Keratinocyte (primary cell): ENCODE measurements at regions not wholly inside any gene's neighbourhood (a gene's known extent, or its start where the extent isn't known, plus 50 kb on each side); places are given as distances from the start of the nearest gene placed in this dataset.
A peak's percentile ranks its signal among the peaks of the same experiment; 100 is the strongest.

Source experiments
- DNase-seq: peaks from one replicate; pipeline ENCODE4 v3.0.0-alpha.2; 2011; ENCODE audit warnings: low read depth, missing footprints, low spot score
- FAIRE-seq: peaks from 2 replicates; lab custom pipeline; 2011; peaks lifted over from hg19 to GRCh38; lab: Jason Lieb, UNC
- H2AFZ ChIP-seq: 2 replicates; pipeline ENCODE4 v1.6.0; 2012; ENCODE audit warnings: low read length, control low read depth, inconsistent platforms; ENCODE audit not compliant: control insufficient read depth
- H3K27ac ChIP-seq: 2 replicates; pipeline ENCODE4 v1.5.1; 2011; ENCODE audit warnings: low read length; ENCODE audit not compliant: control insufficient read depth, insufficient read depth
- H3K27me3 ChIP-seq: 3 replicates; pipeline ENCODE4 v1.6.0; 2011; ENCODE audit warnings: low read length; ENCODE audit not compliant: control insufficient read depth, insufficient read depth; ENCODE audit errors: extremely low read depth
- H3K36me3 ChIP-seq, 2 experiments: 2 replicates in 1 of 2; 3 replicates in 1 of 2; pipeline ENCODE4 v1.5.1; 2011; ENCODE audit warnings: low read length in 2 of 2, mild to moderate bottlenecking in 1 of 2; ENCODE audit not compliant: control insufficient read depth in 2 of 2, insufficient read depth in 2 of 2; ENCODE audit errors: extremely low read depth in 1 of 2
- H3K4me1 ChIP-seq: 3 replicates; pipeline ENCODE4 v1.5.1; 2011; ENCODE audit warnings: low read length; ENCODE audit not compliant: control insufficient read depth, insufficient read depth; ENCODE audit errors: extremely low read depth
- H3K4me2 ChIP-seq: 3 replicates; pipeline ENCODE4 v1.6.0; 2011; ENCODE audit warnings: low read depth, low read length; ENCODE audit not compliant: control insufficient read depth, insufficient read depth; ENCODE audit errors: extremely low read depth
- H3K4me3 ChIP-seq, 3 experiments: fragments of 200-600 bp in 1 of 3; sonication (generic) in 1 of 3; 2 replicates in 2 of 3; 3 replicates in 1 of 3; pipeline ENCODE4 v1.5.1; 2011 to 2016; ENCODE audit warnings: low read length in 3 of 3, mild to moderate bottlenecking in 3 of 3, control low read depth in 2 of 3, inconsistent platforms in 1 of 3, low read depth in 1 of 3, mixed read lengths in 1 of 3, mixed run types in 1 of 3, moderate library complexity in 1 of 3; ENCODE audit not compliant: control insufficient read depth in 2 of 3, insufficient read depth in 2 of 3; ENCODE audit errors: extremely low read depth in 1 of 3
- H3K79me2 ChIP-seq: 2 replicates; pipeline ENCODE4 v1.6.0; 2012; ENCODE audit warnings: low read length; ENCODE audit not compliant: control insufficient read depth, insufficient read depth
- H3K9ac ChIP-seq: 3 replicates; pipeline ENCODE4 v1.6.0; 2011; ENCODE audit warnings: low read length; ENCODE audit not compliant: control insufficient read depth, insufficient read depth; ENCODE audit errors: extremely low read depth
- H3K9me1 ChIP-seq: 3 replicates; pipeline ENCODE4 v1.6.0; 2011; ENCODE audit warnings: low read length; ENCODE audit not compliant: control insufficient read depth, insufficient read depth; ENCODE audit errors: extremely low read depth
- H3K9me3 ChIP-seq: 2 replicates; pipeline ENCODE4 v1.5.1; 2012; ENCODE audit warnings: low read depth, low read length; ENCODE audit not compliant: control insufficient read depth
- H4K20me1 ChIP-seq: 3 replicates; pipeline ENCODE4 v1.6.0; 2011; ENCODE audit warnings: low read length; ENCODE audit not compliant: control insufficient read depth, insufficient read depth; ENCODE audit errors: extremely low read depth
- CTCF ChIP-seq, 3 experiments: IDR thresholded peaks in 1 of 3; conservative IDR thresholded peaks in 1 of 3; optimal IDR thresholded peaks in 1 of 3; 2 replicates in 2 of 3; 3 replicates in 1 of 3; pipeline versions ENCODE3 to v1.5.1; 2011; ENCODE audit warnings: low read length in 3 of 3, mild to moderate bottlenecking in 3 of 3, moderate library complexity in 2 of 3, control low read depth in 1 of 3, inconsistent platforms in 1 of 3; ENCODE audit not compliant: insufficient read depth in 2 of 3; ENCODE audit errors: extremely low read depth in 1 of 3
- EZH2 ChIP-seq: IDR thresholded peaks from one replicate; pipeline ENCODE4 v1.6.1; 2012; ENCODE audit warnings: inconsistent platforms, mild to moderate bottlenecking, low read length, moderate library complexity
- dilution Hi-C: fragments of 300-500 bp; cut with MboI; formaldehyde crosslinking; loops from one replicate; pipeline ENCODE4 v1.7.0; 2020; ENCODE audit warnings: low sequenced_read_pairs; ENCODE audit not compliant: extremely low pct_ligation_motif_present

GRCh38 chr1:10960411-10961299 is 51.8 kb upstream of the TARDBP start:
- Histone ChIP-seq H4K20me1 (no peaks in the 10 kb centered on the region), H3K9ac (no peak overlapping the region), H3K79me2 (no peaks in the 10 kb centered on the region), H3K9me3 (no peaks in the 10 kb centered on the region), H3K9me1 (no peaks in the 10 kb centered on the region), H3K4me2 (no peak overlapping the region), H3K27me3 (peaks cover 2% of the 10 kb centered on the region), H3K4me1 (peaks cover 5% of the 10 kb centered on the region), H3K27ac (no peak overlapping the region), H3K4me3 (no peak overlapping the region), H3K36me3 (no peaks in the 10 kb centered on the region), H2AFZ (no peak overlapping the region)
- no peak for FAIRE-seq
- dilution Hi-C loops: no loop called here
- TF ChIP-seq EZH2 (no peak), CTCF (optimal IDR thresholded peaks at IDR 0.05 in 1 of 3, IDR thresholded peaks at IDR 0.05 in 1 of 3, conservative IDR thresholded peaks at IDR 0.05 in 1 of 3; ENCODE audit: extremely low read depth in 1 of 3, insufficient read depth in 2 of 3, low read length in 3 of 3) (peak; percentile 81 to 93 (median 86))
- DNase-seq: peak; percentile 36

DNA sequence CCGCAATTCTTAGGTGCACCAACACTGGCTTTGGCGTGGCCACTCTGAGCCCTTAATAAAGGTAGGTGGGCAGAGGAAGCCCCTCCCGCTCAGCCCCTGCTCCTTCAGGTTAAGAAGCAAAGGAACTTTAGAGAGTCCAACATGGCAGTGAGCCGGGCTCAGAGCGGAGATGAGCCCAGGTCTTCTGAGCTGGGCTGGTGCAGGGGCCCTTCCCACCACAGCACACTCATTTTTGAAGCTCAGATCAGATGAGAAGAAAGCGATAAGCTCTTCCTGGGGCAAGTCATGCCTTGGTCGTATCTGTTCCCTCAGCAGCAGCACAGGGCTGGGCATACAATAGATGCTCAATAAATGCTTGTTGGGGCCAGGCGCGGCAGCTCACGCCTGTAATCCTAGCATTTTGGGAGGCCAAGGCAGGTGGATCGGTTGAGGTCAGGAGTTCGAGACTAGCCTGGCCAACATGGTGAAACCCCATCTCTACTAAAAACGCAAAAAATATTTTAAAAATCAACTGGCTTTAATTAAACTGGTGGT is 51.1 kb upstream of the TARDBP start:
- Histone ChIP-seq H3K4me1 (peaks cover 10% of the 10 kb centered on the region), H3K27me3 (peaks cover 2% of the 10 kb centered on the region), H3K9me1 (no peaks in the 10 kb centered on the region), H3K9ac (no peak overlapping the region), H3K4me3 (no peak overlapping the region), H3K27ac (no peak overlapping the region), H3K36me3 (no peaks in the 10 kb centered on the region), H3K4me2 (no peak overlapping the region), H2AFZ (no peak overlapping the region), H3K9me3 (no peaks in the 10 kb centered on the region), H3K79me2 (no peaks in the 10 kb centered on the region), H4K20me1 (no peaks in the 10 kb centered on the region)
- dilution Hi-C loops: no loop called here
- DNase-seq (no peak), FAIRE-seq (no peak)
- TF ChIP-seq EZH2: no peak
- TF ChIP-seq CTCF (optimal IDR thresholded peaks at IDR 0.05 in 1 of 3, IDR thresholded peaks at IDR 0.05 in 1 of 3, conservative IDR thresholded peaks at IDR 0.05 in 1 of 3; ENCODE audit: extremely low read depth in 1 of 3, insufficient read depth in 2 of 3, low read length in 3 of 3): no peak
